ENCODE measurements at regions not wholly inside any gene's neighbourhood (a gene's known extent, or its start where the extent isn't known, plus 50 kb on each side); places are given as distances from the start of the nearest gene placed in this dataset.

DNA sequence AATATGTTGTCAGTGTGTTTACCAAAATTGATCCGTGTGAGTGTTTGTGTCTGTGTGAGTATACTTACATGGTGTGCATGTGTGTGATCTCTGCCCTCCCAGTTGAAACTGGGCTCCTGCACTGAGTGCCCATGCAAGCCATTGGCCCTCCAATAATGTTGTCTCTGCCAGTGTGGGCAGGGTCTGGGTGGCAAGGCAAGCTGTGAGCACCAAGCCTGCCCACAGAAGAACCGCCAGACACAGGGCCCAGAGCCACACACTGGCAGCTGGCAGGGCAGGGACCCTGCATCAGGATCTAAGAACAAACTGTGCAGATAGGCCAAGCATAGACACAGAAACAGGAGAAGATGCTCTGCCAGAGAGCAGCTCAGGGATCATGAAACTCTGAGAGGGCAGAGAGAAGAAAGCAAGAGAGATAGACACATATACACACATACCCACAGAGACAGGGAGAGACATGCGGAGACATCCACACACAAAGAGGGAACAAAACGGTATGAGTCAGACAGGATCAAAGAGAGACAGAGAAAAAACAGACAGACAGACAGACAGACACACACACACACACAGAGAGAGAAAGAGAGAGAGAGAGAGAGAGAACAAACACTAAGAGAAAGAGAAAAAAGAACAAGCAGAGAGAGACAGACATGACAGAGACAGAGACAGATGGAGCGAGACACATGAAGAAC is 555.0 kb downstream of the MID1IP1 start:
- no peak for TF ChIP-seq POLR2A (IDR thresholded peaks at IDR 0.05)
- TF ChIP-seq, protein P1, sequence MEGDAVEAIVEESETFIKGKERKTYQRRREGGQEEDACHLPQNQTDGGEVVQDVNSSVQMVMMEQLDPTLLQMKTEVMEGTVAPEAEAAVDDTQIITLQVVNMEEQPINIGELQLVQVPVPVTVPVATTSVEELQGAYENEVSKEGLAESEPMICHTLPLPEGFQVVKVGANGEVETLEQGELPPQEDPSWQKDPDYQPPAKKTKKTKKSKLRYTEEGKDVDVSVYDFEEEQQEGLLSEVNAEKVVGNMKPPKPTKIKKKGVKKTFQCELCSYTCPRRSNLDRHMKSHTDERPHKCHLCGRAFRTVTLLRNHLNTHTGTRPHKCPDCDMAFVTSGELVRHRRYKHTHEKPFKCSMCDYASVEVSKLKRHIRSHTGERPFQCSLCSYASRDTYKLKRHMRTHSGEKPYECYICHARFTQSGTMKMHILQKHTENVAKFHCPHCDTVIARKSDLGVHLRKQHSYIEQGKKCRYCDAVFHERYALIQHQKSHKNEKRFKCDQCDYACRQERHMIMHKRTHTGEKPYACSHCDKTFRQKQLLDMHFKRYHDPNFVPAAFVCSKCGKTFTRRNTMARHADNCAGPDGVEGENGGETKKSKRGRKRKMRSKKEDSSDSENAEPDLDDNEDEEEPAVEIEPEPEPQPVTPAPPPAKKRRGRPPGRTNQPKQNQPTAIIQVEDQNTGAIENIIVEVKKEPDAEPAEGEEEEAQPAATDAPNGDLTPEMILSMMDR (IDR thresholded peaks at IDR 0.05) = no peak

Measured in thyroid gland (tissue), 4 donors.